ENCODE measurements at regions not wholly inside any gene's neighbourhood (a gene's known extent, or its start where the extent isn't known, plus 50 kb on each side); places are given as distances from the start of the nearest gene placed in this dataset.

DNA sequence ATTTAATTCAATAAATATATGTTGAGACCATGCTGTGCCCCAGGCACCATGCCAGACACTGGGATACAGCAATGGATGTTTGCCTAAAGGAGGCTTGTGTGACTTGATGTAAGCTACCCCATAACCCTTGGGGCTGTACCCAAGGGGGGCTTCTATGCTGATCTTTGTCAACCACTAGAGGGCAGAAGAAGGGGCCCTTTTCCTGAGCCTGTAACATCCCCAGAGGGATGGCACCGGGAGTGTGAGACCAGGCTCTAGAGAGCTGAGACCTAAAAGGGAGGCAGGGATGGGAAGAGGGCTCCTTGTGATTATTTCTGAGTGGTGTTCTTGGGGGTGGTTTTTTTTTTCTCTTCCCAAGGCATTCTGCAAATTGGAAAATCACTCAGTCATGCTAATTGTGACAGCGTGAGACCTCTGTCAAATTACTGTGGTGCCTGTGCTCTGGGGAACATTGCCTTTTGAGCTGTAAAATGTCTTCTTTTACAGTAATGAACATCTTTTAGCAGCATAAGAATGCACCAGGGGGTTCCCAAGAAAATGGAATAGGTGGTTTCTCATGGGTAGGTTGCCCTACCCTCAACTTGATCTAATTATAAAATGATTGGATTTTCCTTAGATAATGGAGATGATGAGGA is 138.7 kb upstream of the SLC24A3 start:
- DNase-seq (ENCODE audit: extremely low read depth, low read depth), result no peak

- no peak for DNase-seq (ENCODE audit: extremely low read depth, low read depth)
Observed at GRCh38 chr20:19074356-19074755, 138.1 kb upstream of the SLC24A3 start.

DNA sequence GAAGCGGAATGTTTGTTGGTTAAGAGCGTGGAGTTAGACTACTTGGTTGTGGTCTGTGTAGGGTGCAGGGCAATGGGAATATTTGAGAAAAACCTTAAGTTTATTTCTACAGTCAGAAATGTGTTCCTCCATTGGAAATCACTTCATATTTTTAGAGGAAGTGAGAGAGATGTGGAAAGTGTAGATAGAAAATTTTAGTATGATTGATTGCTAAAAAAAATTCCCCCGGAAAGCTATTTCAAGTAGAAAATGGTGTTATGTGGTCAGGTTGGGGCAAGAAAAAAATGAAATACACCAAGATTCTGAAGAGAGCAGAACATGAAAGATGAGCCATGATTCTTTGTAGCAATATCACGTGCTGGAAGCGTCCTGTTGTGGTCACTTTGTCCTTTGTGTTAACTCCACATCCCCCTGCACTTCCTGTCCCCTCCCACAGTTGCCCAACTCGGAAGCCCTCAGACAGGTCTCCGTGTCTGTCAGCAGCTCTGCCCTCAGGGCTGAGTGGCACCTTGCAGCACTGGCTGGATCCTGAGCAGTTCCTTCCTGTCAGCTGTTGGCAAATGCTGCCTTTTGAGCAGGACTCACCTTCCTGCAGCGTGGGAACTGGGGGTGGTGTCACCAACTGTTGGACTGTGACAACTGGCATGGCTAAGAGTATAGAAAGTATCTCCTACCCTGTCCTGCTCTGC is 137.5 kb upstream of the SLC24A3 start:
- DNase-seq (ENCODE audit: extremely low read depth, low read depth), result no peak

DNA sequence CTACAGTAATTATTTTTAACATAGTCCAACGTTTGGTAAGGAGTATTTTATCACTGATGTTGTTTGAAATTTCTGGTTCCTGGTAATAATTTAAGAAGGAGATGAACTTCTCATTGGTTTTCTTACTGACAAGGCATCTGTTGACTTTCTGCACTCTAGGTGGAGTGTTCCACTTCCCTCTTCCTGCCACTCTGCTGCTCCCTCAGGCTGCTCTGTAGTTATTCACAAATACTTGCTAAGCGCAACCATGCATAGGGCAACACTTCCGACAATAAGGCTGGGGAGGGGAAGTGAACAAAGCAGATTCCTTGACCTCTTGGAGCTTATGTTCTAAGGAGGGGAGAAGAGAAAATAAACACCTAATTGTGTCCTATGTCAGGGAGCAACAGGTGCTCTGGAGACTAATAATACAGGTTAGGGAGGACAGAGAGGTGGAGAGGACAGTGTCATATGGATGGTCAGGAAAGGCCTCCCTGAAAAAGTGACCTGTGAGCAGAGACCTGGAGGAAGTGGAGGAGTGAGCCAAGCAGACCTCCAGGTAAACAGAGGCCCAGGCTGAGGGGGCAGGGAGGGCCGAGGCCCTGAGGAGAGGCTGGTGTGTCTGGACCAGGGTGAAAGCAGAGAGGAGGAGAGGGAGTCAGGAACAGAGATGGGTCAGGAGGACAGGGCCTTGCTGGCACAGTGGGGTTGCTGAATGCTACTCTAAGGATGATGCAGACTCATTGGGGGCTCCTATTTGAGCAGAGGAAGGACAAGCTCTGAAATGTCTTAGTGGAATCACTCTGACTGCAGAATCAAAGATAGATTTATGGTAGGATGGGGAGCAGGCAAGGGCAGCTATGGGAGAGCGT is 134.8 kb upstream of the SLC24A3 start:
- no peak for DNase-seq (ENCODE audit: extremely low read depth, low read depth)

GRCh38 chr20:19078448-19079373 is 133.7 kb upstream of the SLC24A3 start:
- no peak for DNase-seq (ENCODE audit: extremely low read depth, low read depth)

- no peak for DNase-seq (ENCODE audit: extremely low read depth, low read depth)
Observed at GRCh38 chr20:19079536-19080299, 132.7 kb upstream of the SLC24A3 start.

- DNase-seq (ENCODE audit: extremely low read depth, low read depth), result no peak
Observed at GRCh38 chr20:19081937-19082336, 130.5 kb upstream of the SLC24A3 start.

- DNase-seq (ENCODE audit: extremely low read depth, low read depth), result no peak
Observed at GRCh38 chr20:19083136-19083621, 129.3 kb upstream of the SLC24A3 start.

- DNase-seq (ENCODE audit: extremely low read depth, low read depth), result no peak
Observed at GRCh38 chr20:19090332-19090731, 122.1 kb upstream of the SLC24A3 start.

DNA sequence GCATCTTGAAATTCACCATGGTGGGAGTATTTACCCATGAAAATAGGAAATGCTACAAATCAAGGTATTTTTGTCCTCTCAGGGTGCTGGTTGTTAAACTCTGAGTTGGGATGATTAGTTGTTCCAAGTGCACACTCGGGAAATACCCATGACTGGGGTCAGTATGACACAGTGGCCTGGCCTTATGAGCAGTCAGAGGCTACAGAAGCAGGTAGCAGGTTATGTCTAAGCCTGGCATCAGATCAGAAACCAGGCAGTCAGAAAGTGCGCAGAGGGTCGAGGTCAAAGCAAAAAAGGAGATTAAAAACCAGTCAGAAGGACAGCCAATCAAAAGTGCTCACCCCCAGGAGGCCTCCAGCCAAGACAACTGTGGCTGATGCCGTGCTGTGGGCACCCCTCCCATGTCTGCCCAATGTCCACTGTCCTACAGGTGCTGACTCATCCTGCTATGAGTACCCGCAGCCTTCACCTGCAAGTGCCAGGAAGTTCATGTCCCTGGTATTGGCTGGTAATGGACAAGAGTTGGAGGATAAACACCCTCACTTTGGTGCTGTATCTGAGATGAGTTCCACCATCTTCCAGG is 117.4 kb upstream of the SLC24A3 start:
- no peak for DNase-seq (ENCODE audit: extremely low read depth, low read depth)

DNA sequence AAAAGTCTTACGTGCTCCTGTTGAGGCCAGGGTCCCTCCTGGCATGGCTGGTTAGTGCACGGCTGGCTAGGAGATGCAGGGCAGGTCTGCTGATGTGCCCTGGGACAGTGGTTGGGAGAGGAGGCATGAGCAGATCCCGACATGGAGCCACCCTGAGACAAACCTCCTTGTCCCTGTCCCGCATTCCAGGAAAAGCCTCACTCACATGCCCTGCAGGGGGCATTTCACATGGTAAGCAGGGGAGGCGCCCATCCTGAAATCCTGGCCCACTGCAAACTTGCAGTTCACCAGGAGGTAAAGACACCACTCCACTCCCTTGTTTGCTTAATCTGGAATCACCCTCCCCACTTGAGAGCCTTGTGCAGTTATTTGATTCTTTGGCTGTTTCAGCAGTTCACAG is 116.7 kb upstream of the SLC24A3 start:
- DNase-seq (ENCODE audit: extremely low read depth, low read depth), result no peak

DNA sequence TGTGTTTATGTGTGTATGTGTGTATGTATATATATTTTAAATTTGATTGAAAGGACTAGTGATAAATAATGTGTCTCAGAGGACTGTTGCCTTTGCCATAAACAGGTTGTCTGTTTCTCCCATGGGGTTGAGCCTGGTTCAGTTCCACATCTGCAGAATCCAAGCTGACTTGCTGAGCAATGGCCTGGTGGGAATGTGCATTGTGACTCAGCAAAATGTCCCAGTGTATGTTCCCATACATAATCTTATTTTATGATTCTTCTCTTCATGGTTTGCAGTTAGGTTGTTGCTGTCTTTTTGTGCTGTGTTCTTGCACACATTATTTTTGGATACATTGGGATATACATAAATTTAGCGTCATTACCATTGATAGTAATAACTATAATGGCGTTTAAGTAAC is 115.6 kb upstream of the SLC24A3 start:
- peak; percentile 12 for DNase-seq (ENCODE audit: extremely low read depth, low read depth)

- no peak for DNase-seq (ENCODE audit: extremely low read depth, low read depth)
Observed at GRCh38 chr20:19098117-19098516, 114.3 kb upstream of the SLC24A3 start.

DNA sequence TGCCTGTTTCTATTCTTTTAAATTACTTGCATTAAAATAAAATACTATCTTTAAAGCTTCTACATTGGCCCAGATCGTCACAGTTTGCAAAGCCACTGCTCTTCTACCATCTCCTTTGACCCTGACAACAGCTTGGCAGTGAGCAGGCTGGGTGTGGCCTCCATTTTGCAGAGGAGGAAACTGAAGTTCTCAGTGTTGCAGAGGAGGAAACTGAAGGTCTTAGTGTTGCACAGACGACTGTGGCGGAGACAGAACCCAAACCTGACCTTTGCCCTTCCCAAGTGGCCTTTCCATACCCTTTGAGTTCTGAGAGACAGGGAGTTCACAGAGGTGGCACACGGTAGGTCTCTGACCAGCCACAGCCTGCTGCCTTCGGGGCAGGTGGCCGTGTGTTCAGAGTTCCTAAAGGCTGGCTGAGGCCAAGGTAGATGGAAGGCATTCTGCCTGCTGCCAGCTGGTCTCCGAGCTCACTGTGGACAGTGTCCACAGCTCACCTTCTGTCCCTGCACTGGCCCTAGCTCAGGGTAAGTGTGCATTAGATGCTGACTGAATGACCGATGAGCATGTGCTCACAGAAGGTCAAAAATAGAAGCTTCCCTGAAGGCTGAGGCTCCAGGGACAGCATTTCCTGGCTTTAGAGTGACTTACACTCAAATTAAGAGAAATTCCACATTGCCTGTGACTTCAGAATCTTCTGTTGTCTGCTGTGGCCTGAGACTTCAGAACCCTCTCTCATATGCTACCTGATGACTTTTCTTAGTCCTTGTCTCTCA is 113.5 kb upstream of the SLC24A3 start:
- DNase-seq (ENCODE audit: extremely low read depth, low read depth), result no peak

- DNase-seq (ENCODE audit: extremely low read depth, low read depth), result no peak
Observed at GRCh38 chr20:19099596-19100545, 112.6 kb upstream of the SLC24A3 start.

DNA sequence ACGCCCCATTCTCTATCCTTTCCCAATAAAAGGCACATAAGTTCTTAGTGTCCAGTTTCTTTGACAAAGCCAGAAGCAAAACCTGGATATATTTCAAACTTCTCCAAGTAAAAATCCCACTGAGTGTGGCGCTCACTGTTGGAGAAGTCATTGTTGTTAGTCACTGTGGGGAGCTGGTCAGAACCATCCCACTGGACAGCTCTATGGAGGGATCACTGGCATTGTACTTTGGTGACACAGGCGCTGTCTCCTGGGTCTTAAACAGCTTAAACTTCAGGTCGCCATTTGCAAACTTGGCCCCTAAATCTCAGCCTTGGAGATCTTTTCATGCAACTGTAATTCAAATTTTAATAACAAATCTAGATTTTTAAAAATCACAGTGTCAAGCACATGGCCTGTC is 111.5 kb upstream of the SLC24A3 start:
- DNase-seq (ENCODE audit: extremely low read depth, low read depth), result no peak

- DNase-seq (ENCODE audit: extremely low read depth, low read depth), result no peak
Observed at GRCh38 chr20:19104186-19104585, 108.3 kb upstream of the SLC24A3 start.

Measured in NCI-H460 (cell line).